HL-60 (cell line): ENCODE measurements at regions not wholly inside any gene's neighbourhood (a gene's known extent, or its start where the extent isn't known, plus 50 kb on each side); places are given as distances from the start of the nearest gene placed in this dataset.

Experiments used
- DNase-seq, 2 experiments: peaks; one replicate each; pipeline ENCODE4 v3.0.0-alpha.2; 2010 to 2020; ENCODE audit warnings: low read depth in 1 of 2, low spot score in 1 of 2
- H3K27ac ChIP-seq: fragments of 250-450 bp; sonication (Bioruptor Pico); replicated peaks from 2 replicates; pipeline ENCODE4 v1.5.1; 2020; ENCODE audit warnings: mild to moderate bottlenecking, moderate library complexity
- H3K27me3 ChIP-seq: fragments of 250-450 bp; sonication (Bioruptor Pico); 2 replicates; pipeline ENCODE4 v1.5.1; 2021; ENCODE audit warnings: mild to moderate bottlenecking, moderate library complexity; ENCODE audit not compliant: insufficient read depth, poor library complexity, severe bottlenecking
- H3K4me3 ChIP-seq: replicated peaks from 2 replicates; pipeline ENCODE4 v1.5.1; 2011; ENCODE audit warnings: mild to moderate bottlenecking, control low read depth, low read length; ENCODE audit not compliant: insufficient read depth
- CTCF ChIP-seq: IDR thresholded peaks from one replicate; pipeline ENCODE4 v1.5.1; 2011; ENCODE audit warnings: low read length, control low read depth, inconsistent platforms; ENCODE audit not compliant: insufficient read depth
- GABPA ChIP-seq: IDR thresholded peaks from 2 replicates; pipeline ENCODE4 v1.6.1; 2012; ENCODE audit warnings: low read depth
- POLR2AphosphoS5 ChIP-seq: IDR thresholded peaks from 2 replicates; pipeline ENCODE4 v1.6.1; 2012; ENCODE audit warnings: low read depth
- REST ChIP-seq: IDR thresholded peaks from 2 replicates; pipeline ENCODE4 v1.6.1; 2012; ENCODE audit warnings: low read depth; ENCODE audit not compliant: insufficient replicate concordance
- SPI1 ChIP-seq: IDR thresholded peaks from 2 replicates; pipeline ENCODE4 v1.6.1; 2012; ENCODE audit warnings: low read depth, mild to moderate bottlenecking, borderline replicate concordance

GRCh38 chr12:89995870-89996269 is 287.2 kb upstream of the ATP2B1 start:
- Histone ChIP-seq H3K4me3 (no peak overlapping the region), H3K27ac (no peak overlapping the region), H3K27me3 (no peaks in the 10 kb centered on the region)
- TF ChIP-seq SPI1 = no peak
- TF ChIP-seq GABPA = no peak
- TF ChIP-seq CTCF = no peak
- TF ChIP-seq POLR2AphosphoS5 = no peak
- TF ChIP-seq REST = no peak
- DNase-seq = no peak

GRCh38 chr12:89994911-89995310 is 286.3 kb upstream of the ATP2B1 start:
- no peak overlapping the region for H3K27ac ChIP-seq
- no peak for DNase-seq
- no peaks in the 10 kb centered on the region for H3K27me3 ChIP-seq
- peak; percentile 24; the same call in 1 of the 2 replicates for TF ChIP-seq SPI1
- TF ChIP-seq POLR2AphosphoS5 = no peak
- H3K4me3 ChIP-seq = no peak overlapping the region

- Histone ChIP-seq H3K4me3 (no peak overlapping the region), H3K27me3 (no peaks in the 10 kb centered on the region), H3K27ac (no peak overlapping the region)
- no peak for DNase-seq
- TF ChIP-seq CTCF (no peak), SPI1 (no peak), REST (no peak), POLR2AphosphoS5 (no peak), GABPA (no peak)
Measured at GRCh38 chr12:89993632-89994031, 285.0 kb upstream of the ATP2B1 start.

GRCh38 chr12:89992668-89993451 is 284.2 kb upstream of the ATP2B1 start:
- DNase-seq = no peak
- Histone ChIP-seq H3K27me3 (no peaks in the 10 kb centered on the region), H3K4me3 (no peak overlapping the region), H3K27ac (no peak overlapping the region; the same call in 1 of the 2 replicates)
- TF ChIP-seq REST = no peak
- TF ChIP-seq POLR2AphosphoS5 = no peak
- no peak for TF ChIP-seq CTCF
- no peak for TF ChIP-seq GABPA
- TF ChIP-seq SPI1 = no peak
